ENCODE measurements at regions not wholly inside any gene's neighbourhood (a gene's known extent, or its start where the extent isn't known, plus 50 kb on each side); places are given as distances from the start of the nearest gene placed in this dataset.
A peak's percentile ranks its signal among the peaks of the same experiment; 100 is the strongest.

- TF ChIP-seq CTCF (IDR thresholded peaks at IDR 0.05; ENCODE audit: low read length) (peak; percentile 36), EZH2 (optimal IDR thresholded peaks at IDR 0.05; ENCODE audit: low read depth, low read length) (no peak), EZH2phosphoT487 (IDR thresholded peaks at IDR 0.05; ENCODE audit: low read length) (no peak)
Observed at GRCh38 chr6:71621918-71622519, 264.3 kb upstream of the RIMS1 start.

Measured in MM.1S (cell line).